ENCODE measurements at regions not wholly inside any gene's neighbourhood (a gene's known extent, or its start where the extent isn't known, plus 50 kb on each side); places are given as distances from the start of the nearest gene placed in this dataset.
"Not testable (repeated sequence)": the region's sequence is repeated elsewhere in the genome, so short reads cannot be mapped to it uniquely, and the experiment has no call there.

- TF ChIP-seq, protein P1, sequence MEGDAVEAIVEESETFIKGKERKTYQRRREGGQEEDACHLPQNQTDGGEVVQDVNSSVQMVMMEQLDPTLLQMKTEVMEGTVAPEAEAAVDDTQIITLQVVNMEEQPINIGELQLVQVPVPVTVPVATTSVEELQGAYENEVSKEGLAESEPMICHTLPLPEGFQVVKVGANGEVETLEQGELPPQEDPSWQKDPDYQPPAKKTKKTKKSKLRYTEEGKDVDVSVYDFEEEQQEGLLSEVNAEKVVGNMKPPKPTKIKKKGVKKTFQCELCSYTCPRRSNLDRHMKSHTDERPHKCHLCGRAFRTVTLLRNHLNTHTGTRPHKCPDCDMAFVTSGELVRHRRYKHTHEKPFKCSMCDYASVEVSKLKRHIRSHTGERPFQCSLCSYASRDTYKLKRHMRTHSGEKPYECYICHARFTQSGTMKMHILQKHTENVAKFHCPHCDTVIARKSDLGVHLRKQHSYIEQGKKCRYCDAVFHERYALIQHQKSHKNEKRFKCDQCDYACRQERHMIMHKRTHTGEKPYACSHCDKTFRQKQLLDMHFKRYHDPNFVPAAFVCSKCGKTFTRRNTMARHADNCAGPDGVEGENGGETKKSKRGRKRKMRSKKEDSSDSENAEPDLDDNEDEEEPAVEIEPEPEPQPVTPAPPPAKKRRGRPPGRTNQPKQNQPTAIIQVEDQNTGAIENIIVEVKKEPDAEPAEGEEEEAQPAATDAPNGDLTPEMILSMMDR (conservative IDR thresholded peaks at IDR 0.05; ENCODE audit: low read depth, low read length), result no peak
- no peak overlapping the region for H3K4me3 ChIP-seq (ENCODE audit: low read depth, low read length)
- DNase-seq (ENCODE audit: low read depth), result no peak
Measured at GRCh38 chr1:73218995-73219546, 936.7 kb upstream of the NEGR1 start.

DNA sequence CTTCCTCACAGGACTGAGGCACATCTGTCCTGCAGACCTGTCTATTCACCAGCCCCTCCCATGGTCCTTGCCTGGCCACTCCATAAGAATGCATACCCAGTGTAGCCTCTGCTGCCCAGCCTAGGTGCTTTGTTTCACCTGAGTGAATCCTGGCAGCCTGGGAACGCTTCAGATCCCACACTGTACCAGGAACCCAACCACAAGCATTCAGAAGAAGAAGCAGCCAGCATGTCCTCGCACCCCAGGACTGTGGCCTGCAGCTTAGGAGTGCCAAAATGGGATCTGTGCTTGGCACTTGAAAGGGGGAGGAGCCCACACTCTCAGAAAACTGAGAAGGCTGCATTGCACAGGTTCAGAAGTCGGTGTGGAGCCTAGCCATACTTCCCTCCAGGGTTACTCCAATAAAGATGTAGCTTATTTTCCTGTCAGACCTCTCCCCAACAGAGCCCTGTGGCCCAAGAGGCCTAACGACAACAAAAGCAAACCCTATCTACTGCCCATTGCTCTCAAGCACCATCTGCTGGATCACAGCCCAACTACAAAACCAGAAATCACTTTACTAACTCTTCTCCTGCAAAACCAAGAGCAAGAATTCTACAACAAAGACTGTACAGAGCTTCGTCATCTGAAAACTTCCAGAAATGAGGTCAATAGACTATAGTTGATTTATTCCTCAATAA is 923.1 kb upstream of the NEGR1 start:
- TF ChIP-seq, protein P1 (conservative IDR thresholded peaks at IDR 0.05; ENCODE audit: low read depth, low read length), result no peak
- H3K4me3 ChIP-seq (ENCODE audit: low read depth, low read length), result no peak overlapping the region
- DNase-seq (ENCODE audit: low read depth), result no peak

GRCh38 chr1:73197972-73198371 is 915.6 kb upstream of the NEGR1 start:
- TF ChIP-seq, protein P1 (conservative IDR thresholded peaks at IDR 0.05; ENCODE audit: low read depth, low read length), result no peak
- no peak for DNase-seq (ENCODE audit: low read depth)
- H3K4me3 ChIP-seq (ENCODE audit: low read depth, low read length), result no peak overlapping the region

DNA sequence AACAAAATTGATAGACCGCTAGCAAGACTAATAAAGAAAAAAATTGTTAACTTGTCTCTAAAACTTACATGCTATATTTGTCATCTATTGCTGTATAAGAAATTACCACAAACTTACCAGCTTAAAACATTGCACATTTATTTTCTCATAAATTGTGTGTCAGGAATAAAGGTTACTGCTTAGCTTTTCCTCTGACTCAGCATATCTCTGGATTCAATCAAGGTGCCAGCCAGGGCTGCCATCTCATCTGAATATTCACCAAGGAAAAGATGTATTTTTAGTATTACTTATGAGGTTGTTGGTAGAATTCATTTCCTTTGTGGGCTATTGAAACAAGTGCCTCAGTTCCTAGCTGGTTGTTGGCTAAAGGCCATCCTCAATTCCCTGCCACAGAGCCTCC is 912.6 kb upstream of the NEGR1 start:
- H3K4me3 ChIP-seq (ENCODE audit: low read depth, low read length), result no peak overlapping the region
- no peak for DNase-seq (ENCODE audit: low read depth)
- TF ChIP-seq, protein P1 (conservative IDR thresholded peaks at IDR 0.05; ENCODE audit: low read depth, low read length), result no peak

DNA sequence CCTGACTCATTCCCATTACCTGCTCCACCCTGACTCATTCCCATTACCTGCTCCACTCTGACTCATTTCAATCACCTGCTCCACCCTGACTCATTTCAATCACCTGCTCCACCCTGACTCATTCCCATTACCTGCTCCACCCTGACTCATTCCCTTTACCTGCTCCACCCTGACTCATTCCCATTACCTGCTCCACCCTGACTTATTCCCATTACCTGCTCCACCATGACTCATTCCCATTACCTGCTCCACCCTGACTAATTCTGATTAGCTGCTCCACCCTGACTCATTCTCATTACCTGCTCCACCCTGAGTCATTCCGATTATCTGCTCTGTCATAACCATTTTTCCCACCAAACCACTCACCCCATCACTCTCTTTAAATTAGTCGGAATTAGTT is 901.2 kb upstream of the NEGR1 start:
- not testable (repeated sequence) for H3K4me3 ChIP-seq (ENCODE audit: low read depth, low read length); DNase-seq (ENCODE audit: low read depth)

DNA sequence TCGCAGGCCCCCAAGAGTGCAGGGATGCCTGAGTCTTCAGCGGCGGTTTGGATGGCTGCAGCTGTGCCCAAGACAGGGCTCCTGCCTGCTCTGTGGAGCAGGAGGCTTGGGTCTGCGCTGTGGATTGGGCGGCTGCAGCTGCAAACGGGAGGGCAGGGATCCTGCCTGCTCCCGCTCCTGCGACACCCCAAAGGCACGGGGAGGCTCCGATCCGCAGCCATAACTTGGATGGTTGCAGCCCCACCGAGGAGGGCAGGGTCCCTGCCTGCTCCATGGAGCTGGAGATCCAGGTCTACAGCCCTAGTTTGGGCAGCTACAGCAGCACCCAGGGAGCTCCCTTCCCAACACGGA is 898.8 kb upstream of the NEGR1 start:
- H3K4me3 ChIP-seq (ENCODE audit: low read depth, low read length), result no peak overlapping the region
- no peak for DNase-seq (ENCODE audit: low read depth)
- TF ChIP-seq, protein P1 (conservative IDR thresholded peaks at IDR 0.05; ENCODE audit: low read depth, low read length), result no peak

DNA sequence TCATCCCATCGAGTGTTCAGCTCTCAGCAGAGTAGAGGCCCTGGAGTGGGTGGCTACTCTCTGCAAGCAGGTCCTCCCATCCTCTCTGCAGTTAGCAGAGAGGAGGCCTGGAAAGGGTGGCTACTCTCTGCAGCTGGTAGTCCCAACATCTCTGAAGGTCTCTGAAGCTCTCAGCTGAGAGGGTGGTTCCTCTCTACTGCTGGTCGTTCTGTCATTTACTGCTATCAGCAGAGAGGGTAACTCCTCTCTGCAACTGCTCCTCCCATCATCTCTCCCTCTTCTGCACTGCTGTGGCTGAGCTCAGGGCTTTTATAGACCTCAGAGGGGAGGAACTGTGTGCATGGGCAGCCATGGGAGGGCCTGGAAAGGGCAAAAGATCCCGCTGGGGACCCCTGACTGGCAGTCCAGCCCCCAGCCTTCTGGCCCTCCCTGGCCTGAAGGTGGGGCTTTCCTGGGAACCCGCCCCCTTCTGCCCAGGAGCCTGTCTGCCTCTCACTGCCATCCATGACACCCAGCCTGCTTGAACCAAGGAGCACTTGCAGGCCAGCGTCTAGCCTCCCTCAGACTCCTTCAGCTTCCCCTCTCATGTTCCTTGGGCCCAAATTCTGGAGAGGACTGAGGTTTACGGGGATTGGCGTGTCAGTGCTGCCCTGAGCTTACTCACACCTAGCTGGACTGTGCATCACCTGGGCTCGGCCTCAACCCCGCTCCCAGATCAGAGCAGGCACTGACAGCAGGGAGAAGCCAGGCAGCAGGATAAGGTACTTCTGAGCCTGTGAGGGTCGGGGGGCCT is 898.3 kb upstream of the NEGR1 start:
- TF ChIP-seq, protein P1 (conservative IDR thresholded peaks at IDR 0.05; ENCODE audit: low read depth, low read length), result no peak
- DNase-seq (ENCODE audit: low read depth), result no peak
- no peak overlapping the region for H3K4me3 ChIP-seq (ENCODE audit: low read depth, low read length)
